ENCODE measurements at regions not wholly inside any gene's neighbourhood (a gene's known extent, or its start where the extent isn't known, plus 50 kb on each side); places are given as distances from the start of the nearest gene placed in this dataset.
A peak's percentile ranks its signal among the peaks of the same experiment; 100 is the strongest.

DNA sequence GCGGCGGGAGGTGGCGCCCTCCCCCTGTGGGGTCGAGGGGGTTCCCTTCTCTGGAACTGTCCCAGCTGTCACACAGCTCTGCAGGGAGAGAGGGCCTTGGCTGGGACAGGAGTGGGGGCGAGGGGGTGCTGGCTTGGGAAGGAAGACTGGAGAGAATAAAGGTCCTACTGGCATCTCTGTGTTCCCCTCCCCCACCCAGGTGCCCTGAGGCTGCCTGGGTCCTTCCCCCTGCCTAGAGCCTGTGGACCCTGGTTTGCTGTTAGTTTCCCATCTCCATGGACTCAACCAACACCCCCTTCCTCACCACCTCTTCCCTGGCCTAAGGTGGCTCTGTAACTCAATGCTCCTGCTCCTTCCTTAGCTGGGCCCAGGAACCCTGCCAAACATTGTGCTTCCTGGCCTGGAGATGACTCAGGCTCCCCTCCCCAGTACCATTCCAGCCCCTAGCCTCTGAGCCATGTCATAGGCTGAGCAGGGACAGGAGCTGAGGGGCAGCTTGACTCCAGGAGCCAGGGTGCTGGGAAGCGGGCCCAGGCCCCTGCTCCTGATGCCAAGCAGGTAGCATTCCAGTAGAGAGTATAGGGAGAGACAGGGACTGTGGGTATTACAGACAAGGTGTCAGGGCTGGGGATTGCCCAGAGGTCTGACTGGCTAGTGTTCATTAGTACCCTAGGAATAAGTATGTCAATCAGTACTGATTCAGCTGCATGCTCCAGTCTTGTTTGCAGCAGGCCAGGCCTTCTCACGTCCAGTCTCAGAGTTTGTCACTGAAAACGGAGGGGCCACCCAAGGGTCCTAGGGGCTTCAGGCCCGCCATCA is 100.7 kb downstream of the EFNB1 start:
- TF ChIP-seq CTCF (IDR thresholded peaks at IDR 0.05; ENCODE audit: borderline replicate concordance, extremely low read depth, insufficient read depth): no peak
- FAIRE-seq (no peak), DNase-seq (peak in 1 of 5 donors; percentile 56)
- no peak overlapping the region for H3K9ac ChIP-seq (ENCODE audit: low read length in 3 of 3)
- no peaks in the 10 kb centered on the region for H3K27me3 ChIP-seq (ENCODE audit: control insufficient read depth, insufficient read depth, low read length)
- H3K4me3 ChIP-seq (ENCODE audit: low read length in 3 of 3): no peak overlapping the region
- peaks cover 0 to 7% (median under 1%) of the 10 kb centered on the region in 3 donors for H3K4me1 ChIP-seq (ENCODE audit: control insufficient read depth in 2 of 3, insufficient read depth in 2 of 3, low read depth in 1 of 3, low read length in 3 of 3)
- H3K9me3 ChIP-seq (ENCODE audit: control insufficient read depth in 2 of 3, insufficient read depth in 1 of 3, low read length in 3 of 3): no peaks in the 10 kb centered on the region
- intact Hi-C loops (cut with DNase I): no loop called here
- H3K36me3 ChIP-seq (ENCODE audit: control insufficient read depth in 2 of 3, insufficient read depth in 3 of 3, low read length in 3 of 3): no peaks in the 10 kb centered on the region
- no peak overlapping the region for H3K27ac ChIP-seq (ENCODE audit: low read depth in 2 of 2, low read length in 2 of 2)

DNA sequence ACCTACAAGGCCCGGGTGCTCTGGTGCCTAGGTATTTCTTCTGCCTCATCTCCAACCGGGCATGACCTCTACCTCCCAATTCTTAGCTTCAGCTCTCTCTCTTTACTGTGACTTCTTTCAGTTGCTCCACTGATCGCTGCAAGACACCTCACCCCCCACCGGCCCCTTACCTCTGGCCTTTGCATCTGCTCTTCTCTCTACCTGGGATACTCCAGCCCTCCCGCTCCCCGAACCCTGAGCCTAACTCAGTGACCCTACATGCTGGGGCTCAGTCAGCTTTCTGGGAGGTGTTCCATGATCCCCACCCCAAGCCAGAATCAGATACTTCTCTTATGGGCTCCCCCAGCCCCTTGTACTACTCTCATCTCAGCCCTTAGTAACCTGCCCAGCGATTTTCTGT is 99.6 kb downstream of the EFNB1 start:
- H3K9ac ChIP-seq (ENCODE audit: low read length in 3 of 3): no peak overlapping the region
- H3K4me3 ChIP-seq (ENCODE audit: low read length in 3 of 3): no peak overlapping the region
- no peak for FAIRE-seq
- H3K9me3 ChIP-seq (ENCODE audit: control insufficient read depth in 2 of 3, insufficient read depth in 1 of 3, low read length in 3 of 3): no peaks in the 10 kb centered on the region
- H3K27ac ChIP-seq (ENCODE audit: low read depth in 2 of 2, low read length in 2 of 2): no peak overlapping the region
- H3K4me1 ChIP-seq (ENCODE audit: control insufficient read depth in 2 of 3, insufficient read depth in 2 of 3, low read depth in 1 of 3, low read length in 3 of 3): peaks cover 0 to 6% (median 0%) of the 10 kb centered on the region in 3 donors
- H3K27me3 ChIP-seq (ENCODE audit: control insufficient read depth, insufficient read depth, low read length): no peaks in the 10 kb centered on the region
- no peak for TF ChIP-seq CTCF (IDR thresholded peaks at IDR 0.05; ENCODE audit: borderline replicate concordance, extremely low read depth, insufficient read depth)
- intact Hi-C loops (cut with DNase I): no loop called here
- no peaks in the 10 kb centered on the region for H3K36me3 ChIP-seq (ENCODE audit: control insufficient read depth in 2 of 3, insufficient read depth in 3 of 3, low read length in 3 of 3)
- no peak for DNase-seq

DNA sequence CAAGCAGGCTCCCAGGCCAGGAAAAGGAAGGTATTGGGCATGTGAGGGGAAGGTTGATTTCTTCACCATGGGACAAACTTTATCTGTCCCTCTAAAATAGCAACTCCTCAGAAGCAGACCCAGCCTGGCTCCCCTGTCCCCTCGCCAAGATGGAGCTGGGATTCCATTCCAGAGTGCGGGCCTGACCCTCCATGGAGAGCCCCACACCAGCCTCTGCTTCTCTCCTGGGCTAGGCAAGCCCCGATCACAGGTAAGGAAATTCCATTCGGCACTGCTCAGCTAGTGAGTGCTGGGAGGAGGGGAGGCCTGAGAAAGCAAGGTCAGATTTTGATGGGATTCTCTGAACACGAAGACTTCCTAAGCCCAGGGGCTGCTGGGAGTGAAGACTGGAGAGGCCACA is 98.4 kb downstream of the EFNB1 start:
- H3K9ac ChIP-seq (ENCODE audit: low read length in 3 of 3): no peak overlapping the region
- no peaks in the 10 kb centered on the region for H3K36me3 ChIP-seq (ENCODE audit: control insufficient read depth in 2 of 3, insufficient read depth in 3 of 3, low read length in 3 of 3)
- H3K27me3 ChIP-seq (ENCODE audit: control insufficient read depth, insufficient read depth, low read length): no peaks in the 10 kb centered on the region
- H3K4me3 ChIP-seq (ENCODE audit: low read length in 3 of 3): no peak overlapping the region
- peaks cover 0 to 6% (median 0%) of the 10 kb centered on the region in 3 donors for H3K4me1 ChIP-seq (ENCODE audit: control insufficient read depth in 2 of 3, insufficient read depth in 2 of 3, low read depth in 1 of 3, low read length in 3 of 3)
- intact Hi-C loops (cut with DNase I): no loop called here
- DNase-seq (no peak), FAIRE-seq (no peak)
- TF ChIP-seq CTCF (IDR thresholded peaks at IDR 0.05; ENCODE audit: borderline replicate concordance, extremely low read depth, insufficient read depth): no peak
- no peak overlapping the region for H3K27ac ChIP-seq (ENCODE audit: low read depth in 2 of 2, low read length in 2 of 2)
- no peaks in the 10 kb centered on the region for H3K9me3 ChIP-seq (ENCODE audit: control insufficient read depth in 2 of 3, insufficient read depth in 1 of 3, low read length in 3 of 3)
